GM21737 (cell line): ENCODE measurements at regions not wholly inside any gene's neighbourhood (a gene's known extent, or its start where the extent isn't known, plus 50 kb on each side); places are given as distances from the start of the nearest gene placed in this dataset.
"Not testable (repeated sequence)": the region's sequence is repeated elsewhere in the genome, so short reads cannot be mapped to it uniquely, and the experiment has no call there.

Source experiments
- ATAC-seq: cut with Tn5 transposase; IDR thresholded peaks from one replicate; pipeline ENCODE4 v1.9.1; 2021; ENCODE audit warnings: mild to moderate bottlenecking, moderate library complexity; ENCODE audit not compliant: unreplicated experiment

DNA sequence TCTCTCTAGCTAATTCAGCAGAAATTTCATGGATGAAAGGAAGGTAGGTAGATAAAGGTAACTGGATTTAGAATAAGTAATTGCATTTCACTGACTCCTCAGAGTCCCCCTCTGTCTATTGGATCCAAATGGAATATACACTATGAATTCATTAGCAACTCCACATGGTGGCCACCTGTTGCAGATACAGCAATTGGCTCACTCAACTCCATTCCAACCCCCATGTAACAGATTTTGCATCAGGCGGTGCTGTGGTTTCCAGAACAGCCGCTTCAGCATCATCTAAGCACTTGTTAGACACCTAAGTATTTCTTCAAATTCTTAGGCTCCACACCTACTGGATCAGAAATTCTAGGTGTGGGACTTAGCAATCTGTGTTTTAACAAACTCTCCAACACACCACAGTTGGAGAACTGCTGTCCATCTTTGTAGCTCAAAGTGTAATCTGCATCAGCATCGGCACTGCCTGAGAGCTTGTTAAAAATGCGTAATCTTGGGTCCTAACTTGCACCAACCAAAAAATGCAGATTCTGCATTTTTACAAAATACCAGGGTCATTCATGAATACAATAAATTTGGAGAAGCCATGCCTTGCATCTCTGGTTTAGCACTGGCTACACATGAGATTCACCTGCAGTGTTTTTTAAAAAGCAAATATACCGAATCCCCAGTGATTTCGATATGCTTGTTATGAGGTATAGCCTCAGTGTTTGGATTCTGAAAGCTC is 413.8 kb upstream of the CD180 start:
- no peak for ATAC-seq

DNA sequence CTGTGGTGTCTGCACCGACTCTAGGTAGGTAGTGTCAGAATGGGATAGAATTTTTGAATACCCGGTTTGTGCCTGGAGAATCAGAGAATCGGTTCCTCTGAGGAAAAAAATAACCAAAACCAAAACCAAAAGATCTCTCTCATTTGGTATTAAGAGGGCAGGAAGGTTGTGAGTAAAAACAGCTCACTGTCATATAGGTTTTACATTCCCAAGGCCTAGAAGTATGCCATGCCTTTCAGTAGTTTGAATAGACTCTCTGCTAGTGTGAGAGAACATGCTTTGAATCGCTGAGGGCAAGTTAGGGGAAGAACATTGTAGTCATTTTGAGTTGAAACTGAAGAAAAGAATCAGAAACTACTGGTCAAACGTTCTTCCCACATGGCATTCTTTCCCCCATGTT is 411.4 kb upstream of the CD180 start:
- no peak for ATAC-seq

DNA sequence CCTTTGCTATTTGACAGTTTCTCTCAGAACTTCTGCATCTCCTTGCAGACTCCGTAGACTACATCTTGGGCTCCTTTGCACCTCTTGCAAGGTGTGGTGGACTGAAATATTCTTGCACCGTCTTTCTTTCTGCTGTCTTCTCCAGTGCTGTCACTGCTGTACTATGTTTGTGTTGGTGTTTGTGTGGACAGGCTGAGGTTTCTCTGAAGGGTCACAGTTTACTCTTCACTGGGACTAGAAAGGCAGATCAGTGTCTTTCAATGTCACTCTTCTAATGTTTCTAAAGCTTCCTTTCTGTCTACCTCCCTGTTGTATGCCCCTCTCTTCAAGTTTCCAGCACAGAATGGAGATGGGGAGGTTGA is 410.0 kb upstream of the CD180 start:
- ATAC-seq: no peak

DNA sequence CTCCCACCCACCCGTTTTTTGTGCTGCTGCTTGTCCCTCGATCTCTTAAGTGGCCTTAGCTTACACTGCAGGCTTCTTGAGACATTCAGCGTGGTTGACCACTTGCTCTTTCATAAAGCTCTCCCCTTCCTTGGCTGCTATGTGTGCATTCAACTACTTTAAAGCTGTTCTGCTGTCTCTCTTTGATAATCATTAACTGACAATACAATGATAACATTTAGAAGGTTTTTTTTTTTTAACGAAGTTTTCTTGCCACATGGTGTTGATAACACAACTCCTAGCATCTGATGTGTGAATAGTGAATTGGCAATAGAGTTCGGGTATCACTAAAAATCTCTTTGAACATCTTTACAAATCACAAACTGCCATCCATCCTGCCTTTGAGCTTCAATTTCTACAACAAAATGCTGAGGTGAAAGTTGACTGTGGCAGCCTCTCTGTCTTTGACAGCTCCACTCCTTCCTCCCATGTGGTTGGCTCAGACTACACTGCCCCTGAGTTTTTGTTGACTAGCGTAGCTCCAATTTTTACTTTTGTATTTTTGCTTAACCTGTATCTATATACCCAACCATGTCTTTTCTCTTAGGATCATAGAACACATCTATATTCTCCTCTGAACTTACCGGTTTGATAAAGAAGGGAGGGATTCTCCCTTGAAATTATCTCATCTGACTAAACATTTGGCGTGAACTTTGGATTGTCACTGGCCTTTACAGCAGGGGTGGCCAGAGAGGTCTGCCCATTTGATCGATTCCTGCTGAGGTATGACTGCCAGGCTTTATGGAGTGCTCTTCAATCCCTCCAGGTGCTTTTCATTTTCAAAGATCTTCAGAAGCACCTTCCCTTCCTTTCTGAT is 409.4 kb upstream of the CD180 start:
- no peak for ATAC-seq

DNA sequence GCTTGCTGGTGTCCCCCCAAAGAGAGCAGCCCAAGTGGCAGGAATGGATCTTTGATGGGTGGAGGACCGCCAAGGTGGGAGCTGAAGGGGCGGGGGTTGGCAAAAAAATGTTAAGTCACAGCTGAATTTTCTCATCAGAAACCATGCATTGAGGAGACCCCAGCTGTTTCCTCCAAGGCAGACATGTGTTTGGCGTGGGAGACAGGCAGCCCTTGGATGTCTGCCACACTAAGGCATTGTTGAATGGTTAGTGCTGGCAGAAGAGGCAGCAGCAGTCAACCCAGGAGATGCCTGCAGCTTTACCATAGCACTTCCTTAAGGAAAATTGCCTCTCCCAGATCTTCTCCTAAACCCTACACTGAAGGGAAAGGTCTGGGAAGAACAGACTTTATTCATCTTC is 394.9 kb upstream of the CD180 start:
- ATAC-seq: no peak

DNA sequence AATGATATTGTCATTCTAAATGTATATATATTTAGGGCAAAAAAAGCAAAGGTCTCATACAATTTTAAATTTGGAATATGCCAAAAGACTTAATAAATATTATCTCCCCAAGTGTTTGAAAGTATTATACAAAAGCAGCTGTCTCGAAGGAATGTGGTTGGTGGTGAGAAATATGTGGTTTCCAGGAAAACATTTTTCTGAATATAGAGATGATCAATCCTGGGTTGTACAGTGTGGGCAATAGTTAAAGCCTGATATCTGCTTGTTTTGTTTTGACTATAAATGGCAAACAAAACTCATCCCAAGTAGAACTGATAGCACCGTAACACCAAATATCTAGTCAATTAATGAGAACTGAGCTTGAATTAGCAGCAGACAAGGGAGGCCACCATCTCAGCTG is 391.8 kb upstream of the CD180 start:
- no peak for ATAC-seq

DNA sequence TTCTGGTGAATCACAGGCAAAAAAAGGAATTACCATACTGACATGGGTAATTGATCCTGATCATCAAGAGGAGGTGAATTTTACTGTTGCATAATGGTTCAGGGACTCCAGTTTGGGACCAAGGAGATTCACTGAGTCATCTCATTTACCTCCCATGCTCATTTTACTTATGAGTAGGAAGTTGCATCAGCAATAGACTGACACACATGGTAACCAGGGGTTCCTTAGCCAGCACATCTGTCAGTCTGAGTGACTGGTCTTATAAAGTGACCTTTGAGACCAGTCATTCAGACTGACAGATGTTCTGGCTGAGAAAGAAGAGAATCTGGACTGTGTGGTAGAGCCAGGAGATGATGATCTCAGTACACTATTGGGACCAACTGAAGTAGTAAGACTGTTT is 384.6 kb upstream of the CD180 start:
- no peak for ATAC-seq

DNA sequence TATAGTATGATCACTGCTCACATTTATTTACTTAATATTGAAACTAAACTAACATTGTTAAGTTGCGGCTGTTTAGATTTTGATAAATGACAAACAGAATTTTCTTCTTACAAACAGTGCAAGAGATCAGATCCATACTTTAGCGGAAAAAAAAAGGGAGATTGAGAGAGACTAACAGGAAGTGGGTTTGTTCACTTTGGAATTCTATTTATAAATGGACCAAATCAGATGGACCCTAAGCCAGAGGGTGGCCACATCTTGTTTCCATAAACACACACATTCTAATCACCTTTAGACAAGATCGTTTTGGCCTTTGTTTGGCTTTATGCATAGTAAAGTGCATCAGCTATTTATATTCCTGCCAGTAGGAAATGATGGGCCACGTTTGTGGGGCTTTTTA is 381.4 kb upstream of the CD180 start:
- no peak for ATAC-seq

DNA sequence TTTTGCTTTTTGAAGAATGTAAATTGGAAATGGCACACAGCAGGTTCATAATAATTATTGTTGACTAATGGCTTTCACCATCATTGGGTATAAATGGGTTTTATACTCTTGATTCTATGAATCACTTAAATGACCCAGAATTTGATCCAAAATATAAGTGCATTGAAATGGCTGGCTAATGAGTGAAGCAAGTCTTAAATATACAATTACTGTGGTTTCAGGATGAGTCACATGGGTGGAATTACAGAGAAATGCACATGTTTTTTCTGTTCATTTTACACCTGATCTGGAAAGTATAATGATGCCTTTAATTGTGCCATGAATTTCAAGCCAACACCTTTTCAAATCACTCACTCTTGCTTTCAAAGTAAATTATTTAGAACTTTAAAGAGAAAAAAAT is 380.8 kb upstream of the CD180 start:
- ATAC-seq: no peak

DNA sequence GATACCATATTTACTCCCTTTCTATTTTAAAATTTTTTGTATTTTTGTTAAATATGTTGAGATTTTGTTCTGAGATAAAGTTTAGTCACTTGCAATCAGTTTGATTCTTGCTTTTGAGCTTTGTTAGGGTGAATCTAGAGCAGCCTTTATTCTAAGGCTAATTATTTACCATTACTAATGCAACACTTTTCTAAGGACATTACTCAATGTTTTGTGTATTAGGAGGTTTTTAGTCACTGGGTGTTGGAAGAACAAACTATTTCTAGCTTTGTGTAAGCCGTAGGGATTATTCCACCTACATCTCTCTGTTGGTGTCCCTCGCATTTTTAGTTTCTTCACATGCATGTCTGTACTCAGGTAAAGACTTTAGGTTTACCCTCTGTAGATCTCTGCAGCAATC is 379.5 kb upstream of the CD180 start:
- no peak for ATAC-seq

DNA sequence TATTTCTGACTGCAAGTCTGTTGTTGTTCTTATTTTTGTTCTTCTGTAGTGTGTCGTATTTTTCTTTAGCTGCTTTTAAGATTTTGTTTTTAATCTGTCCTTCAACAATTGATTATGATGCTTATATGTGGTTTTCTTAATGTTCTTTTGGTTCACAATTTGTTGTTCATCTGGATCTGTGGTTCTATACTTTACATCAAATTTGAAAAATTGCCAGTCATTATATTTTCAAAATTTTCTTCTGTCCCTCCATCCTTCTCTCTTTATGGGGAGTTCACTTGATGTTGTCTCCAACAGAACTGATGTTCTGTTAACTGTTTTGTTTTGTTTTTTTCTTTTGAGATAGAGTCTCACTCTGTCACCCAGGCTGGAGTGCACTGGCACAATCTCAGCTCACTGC is 378.5 kb upstream of the CD180 start:
- ATAC-seq: no peak

DNA sequence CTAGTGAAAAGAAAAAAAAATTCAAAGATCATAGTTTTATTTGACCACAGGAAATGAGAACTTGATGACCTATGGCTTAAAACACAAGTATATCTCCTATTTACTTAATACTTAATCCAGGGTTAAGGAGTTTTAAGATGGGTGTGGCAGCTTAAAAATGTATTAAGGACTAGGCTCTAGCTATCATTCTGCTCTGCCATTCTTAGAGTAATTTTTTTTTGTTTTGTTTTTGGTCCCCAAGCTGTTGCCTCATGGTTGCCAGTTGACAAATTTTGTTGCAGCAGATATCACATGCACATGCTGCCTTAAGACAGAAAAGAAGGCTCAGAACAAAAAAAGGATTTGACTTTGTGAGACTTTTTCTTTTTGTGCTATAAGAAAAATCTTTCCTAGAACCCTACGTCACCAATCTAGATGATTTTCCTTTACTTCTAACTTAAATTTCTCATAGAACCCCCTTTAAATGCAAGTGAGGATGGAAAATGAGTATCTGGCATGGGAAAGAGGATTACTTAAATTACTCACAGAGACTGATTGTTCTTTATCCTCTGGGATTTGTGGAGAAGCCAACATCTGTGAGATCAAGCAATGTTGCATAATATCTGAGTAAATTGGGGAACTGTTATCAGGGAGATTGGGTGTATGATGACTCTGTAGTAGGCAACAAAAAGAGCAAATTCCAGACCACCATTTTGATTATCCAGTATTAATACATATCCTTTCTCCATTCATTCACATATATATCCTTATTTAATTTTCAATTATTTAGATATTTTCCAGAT is 364.7 kb upstream of the CD180 start:
- no peak for ATAC-seq

DNA sequence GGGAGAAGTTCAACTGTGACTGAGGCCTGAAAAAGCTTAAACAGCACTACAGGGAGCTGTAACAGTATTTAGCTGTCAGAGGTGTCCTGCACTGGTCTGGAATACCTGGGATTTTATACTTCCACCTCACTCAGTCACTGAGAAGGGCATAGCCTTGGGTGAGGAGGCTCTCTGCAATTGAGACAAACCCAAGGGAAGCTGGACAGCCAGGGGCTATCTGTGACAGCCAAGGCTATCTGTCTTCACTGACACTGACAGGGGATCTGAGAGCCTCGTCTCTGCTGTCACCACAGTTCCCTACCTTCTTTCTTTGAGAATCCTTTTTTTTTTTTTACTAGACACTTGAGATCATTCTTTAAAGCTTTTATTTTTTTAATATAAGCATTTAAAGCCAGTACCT is 356.2 kb upstream of the CD180 start:
- no peak for ATAC-seq

DNA sequence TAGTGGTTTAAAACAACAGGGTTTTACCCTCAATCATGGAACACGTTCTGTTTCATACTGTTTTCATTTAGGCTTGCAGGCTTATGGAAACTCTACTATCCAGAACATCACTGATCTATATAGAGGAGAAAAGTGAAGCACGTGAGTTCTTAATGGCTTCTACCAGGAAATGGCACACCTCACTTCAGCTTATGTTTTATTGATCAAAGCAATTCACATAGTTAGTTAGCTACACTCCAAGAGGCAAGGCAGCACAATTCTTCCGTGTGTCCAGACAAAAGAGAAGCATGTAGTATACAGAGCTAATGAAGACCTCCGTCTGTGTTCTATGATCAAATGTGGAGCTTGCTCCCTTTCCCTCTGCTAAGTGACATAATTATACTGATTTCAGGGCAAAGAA is 353.3 kb upstream of the CD180 start:
- no peak for ATAC-seq

DNA sequence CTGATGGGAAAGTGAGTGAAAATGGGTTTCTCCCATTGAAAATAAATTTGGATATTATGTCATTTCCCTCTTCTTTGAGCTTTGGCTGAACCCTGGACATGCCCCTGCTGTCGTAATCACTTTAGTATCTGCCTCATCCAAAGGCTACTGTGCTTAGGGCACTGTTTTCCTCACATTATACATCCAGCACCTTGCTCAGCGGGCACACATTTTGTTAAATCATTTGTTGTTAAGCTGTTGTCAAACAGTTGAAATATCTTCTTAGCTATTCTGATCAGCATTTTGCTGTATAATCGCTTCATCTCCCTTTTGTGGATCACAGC is 352.7 kb upstream of the CD180 start:
- ATAC-seq: no peak

DNA sequence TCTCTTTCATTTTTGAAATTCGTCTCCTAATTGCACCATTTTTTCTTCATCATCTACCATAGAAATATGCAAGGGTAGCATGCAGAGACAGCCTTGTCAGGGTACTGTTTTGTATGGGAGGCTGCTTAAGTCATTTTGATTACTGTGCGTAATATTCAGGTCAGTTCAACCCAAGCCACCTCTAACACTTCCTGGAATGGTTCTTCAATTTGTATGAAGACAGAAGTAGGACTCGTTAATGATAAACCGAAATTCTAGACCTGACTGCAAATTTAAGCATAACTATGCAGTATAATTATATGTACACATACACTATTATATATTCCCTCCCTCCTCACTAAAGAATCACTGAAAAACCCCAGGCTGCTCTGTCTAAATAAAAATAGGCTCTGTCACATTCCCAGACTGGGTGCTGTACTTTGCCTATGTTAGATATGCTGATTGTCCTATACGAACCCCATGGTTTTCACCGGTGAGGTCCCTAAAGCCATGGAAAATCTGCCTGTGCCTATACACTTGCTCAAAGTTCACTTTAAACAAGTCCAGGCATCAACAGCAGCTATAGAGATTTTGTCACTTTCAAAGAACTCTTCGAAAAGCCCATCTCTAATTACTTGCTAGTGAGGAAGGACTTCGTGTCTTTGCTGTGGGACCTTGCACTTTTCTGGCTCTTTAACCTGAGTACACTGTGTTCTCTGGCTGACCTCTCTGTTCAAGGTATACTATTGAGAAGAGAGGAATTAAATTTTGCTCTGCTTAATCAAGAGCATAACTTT is 352.1 kb upstream of the CD180 start:
- ATAC-seq: no peak

DNA sequence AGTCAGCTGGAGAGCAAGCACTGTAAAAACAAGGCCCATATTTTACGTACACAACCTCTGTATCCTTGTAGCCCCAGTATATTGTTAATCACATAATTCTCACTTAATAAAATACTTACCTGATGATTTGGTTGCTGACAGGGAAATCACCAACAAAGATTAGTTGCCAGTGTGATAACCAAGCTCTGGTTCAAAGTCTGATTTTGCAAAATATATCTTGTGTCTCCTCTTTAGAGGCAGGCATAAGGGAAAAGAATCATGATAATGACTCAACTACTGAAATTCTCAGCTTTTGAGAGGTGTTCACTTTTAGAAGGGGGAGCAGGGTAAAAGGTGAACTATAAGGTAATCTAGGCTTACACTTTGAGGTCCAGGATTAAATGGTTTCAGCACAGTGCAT is 351.1 kb upstream of the CD180 start:
- no peak for ATAC-seq

DNA sequence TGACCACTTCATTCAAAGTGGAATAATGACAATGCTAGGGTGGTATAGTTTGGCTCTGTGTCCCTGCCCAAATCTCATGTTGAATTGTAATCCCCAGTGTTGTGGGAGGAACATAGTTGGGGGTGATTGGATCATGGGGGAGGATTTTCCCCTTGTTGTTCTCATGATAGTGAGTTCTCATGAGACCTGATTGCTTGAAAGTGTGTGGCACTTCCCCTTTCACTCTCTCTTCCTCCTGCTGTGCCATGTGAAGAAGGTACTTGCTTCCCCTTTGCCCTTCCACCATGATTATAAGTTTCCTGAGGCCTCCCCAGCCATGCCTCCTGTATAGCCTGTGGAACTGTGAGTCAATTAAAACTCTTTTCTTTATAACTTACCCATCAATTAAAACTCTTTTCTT is 348.3 kb upstream of the CD180 start:
- ATAC-seq: not testable (repeated sequence)

DNA sequence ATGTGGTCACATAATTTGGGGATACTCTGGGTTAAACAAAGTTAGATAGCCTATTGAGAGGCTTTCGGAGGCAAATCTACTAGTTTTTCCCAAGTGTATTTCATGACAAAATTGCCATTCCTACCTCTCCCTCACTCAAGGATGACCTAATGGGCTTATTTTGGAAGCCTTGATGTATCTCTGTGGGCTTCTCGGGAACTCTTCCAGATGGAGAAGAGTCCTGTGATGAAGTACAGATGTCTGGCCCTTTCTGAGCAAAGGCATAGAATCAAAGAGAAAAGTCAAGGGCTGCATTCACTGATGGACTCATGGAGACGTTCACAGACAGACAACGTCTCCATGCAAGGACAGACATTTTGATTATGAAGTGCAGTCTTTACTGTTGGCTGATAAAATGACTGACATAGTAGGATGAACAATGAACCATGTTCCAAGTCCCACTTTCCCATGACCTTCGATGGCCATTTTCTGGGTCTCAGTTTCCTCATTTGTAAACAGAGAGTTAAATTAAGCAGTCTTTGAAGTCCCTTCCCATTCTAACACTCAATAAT is 347.2 kb upstream of the CD180 start:
- ATAC-seq: no peak

DNA sequence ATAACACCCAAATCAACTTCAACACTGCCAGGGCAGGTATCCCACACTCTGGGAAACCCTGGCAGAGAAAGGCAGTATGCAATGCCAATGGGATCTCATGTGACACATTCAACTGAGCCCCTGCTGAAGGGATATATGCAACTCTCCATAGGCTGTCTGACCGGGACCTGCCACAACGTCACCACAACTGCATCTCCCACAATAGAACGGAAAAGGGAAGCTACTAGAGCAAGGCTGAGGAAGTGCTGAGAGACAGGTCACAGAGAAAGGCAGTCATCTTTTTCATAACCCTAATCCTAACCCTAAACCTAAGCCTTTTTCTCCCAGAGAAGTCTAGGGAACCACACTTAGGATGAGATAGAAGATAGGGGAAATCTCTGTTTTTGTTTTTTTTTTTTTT is 345.9 kb upstream of the CD180 start:
- ATAC-seq: no peak

DNA sequence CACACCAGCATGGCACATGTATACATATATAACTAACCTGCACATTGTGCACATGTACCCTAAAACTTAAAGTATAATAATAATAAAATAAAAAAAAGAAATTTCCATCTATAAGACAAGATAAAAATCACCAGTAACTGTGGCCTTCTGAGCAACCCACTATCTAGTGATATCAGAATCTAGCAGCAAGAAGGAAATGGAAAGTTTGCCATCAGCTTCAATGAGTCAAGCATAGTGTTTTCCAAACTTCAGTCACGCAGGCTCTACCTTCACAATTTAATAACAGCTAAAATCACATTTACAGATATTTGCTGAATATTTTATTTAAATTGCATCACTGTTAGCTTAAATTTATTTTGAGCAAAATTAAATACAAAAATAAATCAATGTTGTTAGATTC is 345.3 kb upstream of the CD180 start:
- no peak for ATAC-seq
